Left colon (tissue), 2 donors: ENCODE measurements at regions not wholly inside any gene's neighbourhood (a gene's known extent, or its start where the extent isn't known, plus 50 kb on each side); places are given as distances from the start of the nearest gene placed in this dataset.

ENCODE experiments used
- ATAC-seq: fragments of 200-7000 bp; cut with Tn5 transposase; one replicate; pipeline ENCODE4 v1.9.1; 2020; ENCODE audit warnings: mild to moderate bottlenecking, moderate library complexity
- DNase-seq, 2 donors: peaks; one replicate each; pipeline ENCODE4 v3.0.0-alpha.2; 2020
- intact Hi-C, 2 donors: fragments of 100-400 bp; cut with DNase I in 1 of 2; cut with micrococcal nuclease in 1 of 2; formaldehyde crosslinking; loops; one replicate each; pipeline versions ENCODE4 v1.11.2 to v1.14.0; 2022; cut with DNase I, micrococcal nuclease
- donor health status: DM: no; HTN: no; CAD: no.
- donor health status: DM: yes; HTN: yes; CAD: no.

GRCh38 chr12:123032736-123033391 lies 52.4 kb downstream of the ARL6IP4 start:
- DNase-seq (no peak), ATAC-seq (no peak)
- intact Hi-C loops, result no loop called here
